GM12872 (cell line): ENCODE measurements at regions not wholly inside any gene's neighbourhood (a gene's known extent, or its start where the extent isn't known, plus 50 kb on each side); places are given as distances from the start of the nearest gene placed in this dataset.

ENCODE experiments used
- CTCF ChIP-seq: IDR thresholded peaks from 3 replicates; pipeline ENCODE4 v1.5.1; 2011; ENCODE audit warnings: low read depth, mild to moderate bottlenecking, low read length, moderate library complexity; ENCODE audit not compliant: insufficient read depth

- no peak for TF ChIP-seq CTCF
Measured at GRCh38 chr6:25194172-25194678, 84.9 kb upstream of the CARMIL1 start.

GRCh38 chr6:25196464-25196863, 82.7 kb upstream of the CARMIL1 start:
- TF ChIP-seq CTCF = no peak

GRCh38 chr6:25197111-25197510, 82.1 kb upstream of the CARMIL1 start:
- no peak for TF ChIP-seq CTCF

DNA sequence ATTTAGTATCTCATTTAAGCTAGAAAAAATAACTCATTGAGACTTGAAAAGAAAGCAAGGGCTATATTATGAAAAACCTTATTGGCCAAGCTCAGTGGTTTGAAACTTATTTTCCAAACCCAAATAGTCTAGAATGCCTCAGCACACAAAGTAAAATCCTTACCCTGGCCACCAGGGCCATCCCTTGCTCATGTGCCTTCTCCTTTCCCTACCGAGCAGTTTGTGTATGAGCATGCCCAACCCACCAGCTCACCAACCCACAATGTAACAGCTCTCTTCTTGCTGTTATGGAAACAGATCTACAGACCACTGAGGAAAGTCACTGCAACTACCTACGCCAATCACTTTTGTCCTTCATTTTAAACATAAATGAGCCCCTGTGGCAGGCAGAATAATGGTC, 79.6 kb upstream of the CARMIL1 start:
- TF ChIP-seq CTCF = no peak

- TF ChIP-seq CTCF = no peak
Measured at GRCh38 chr6:25202504-25202903, 76.7 kb upstream of the CARMIL1 start.

- no peak for TF ChIP-seq CTCF
Measured at GRCh38 chr6:25205629-25206028, 73.5 kb upstream of the CARMIL1 start.

DNA sequence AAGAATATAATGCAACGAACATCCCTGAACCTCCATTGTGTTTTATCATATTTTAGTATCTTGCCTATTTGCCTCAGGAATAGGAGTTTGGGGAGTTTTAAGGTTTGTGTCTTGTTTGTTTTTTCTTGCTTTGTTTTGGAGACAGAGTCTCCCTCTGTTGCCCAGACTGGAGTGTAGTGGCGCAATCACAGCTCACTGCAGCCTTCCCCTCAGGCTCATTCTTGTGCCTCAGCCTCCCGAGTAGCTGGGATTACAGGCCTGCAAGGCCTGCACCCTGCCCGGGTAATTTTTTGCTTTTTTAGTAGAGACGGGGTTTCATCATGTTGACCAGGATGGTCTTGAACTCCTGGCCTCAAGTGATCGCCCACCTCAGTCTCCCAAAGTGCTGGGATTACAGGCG, 63.3 kb upstream of the CARMIL1 start:
- TF ChIP-seq CTCF = no peak

- TF ChIP-seq CTCF = no peak
Measured at GRCh38 chr6:25217302-25217701, 61.9 kb upstream of the CARMIL1 start.
